Raji (cell line): ENCODE measurements at regions not wholly inside any gene's neighbourhood (a gene's known extent, or its start where the extent isn't known, plus 50 kb on each side); places are given as distances from the start of the nearest gene placed in this dataset.

Source experiments
- POLR2A ChIP-seq: IDR thresholded peaks from 2 replicates; pipeline ENCODE4 v1.6.1; 2011; ENCODE audit warnings: low read depth, low read length, control low read depth; ENCODE audit not compliant: insufficient read depth

DNA sequence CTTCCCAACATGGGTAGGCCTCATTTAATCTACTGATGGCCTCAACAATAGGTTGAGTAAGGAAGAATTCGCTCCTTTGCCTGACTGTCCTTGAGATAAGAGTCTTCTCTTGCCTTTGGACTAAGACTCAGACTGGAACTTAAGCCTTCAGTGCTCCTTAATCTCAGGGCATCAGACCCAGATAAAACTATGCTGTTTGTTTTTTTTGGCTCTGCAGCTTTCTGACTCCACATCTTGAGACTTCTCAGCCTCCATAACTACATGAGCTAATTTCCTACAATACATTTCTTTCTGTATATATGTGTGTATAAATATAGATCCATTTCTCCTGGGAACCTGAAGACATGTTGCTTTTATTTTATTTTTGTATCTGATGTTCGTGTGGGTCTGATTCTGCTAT, 1470.7 kb upstream of the PRMT6 start:
- no peak for TF ChIP-seq POLR2A

GRCh38 chr1:105591681-105592080, 1464.8 kb upstream of the PRMT6 start:
- TF ChIP-seq POLR2A: no peak

- no peak for TF ChIP-seq POLR2A
Observed at GRCh38 chr1:105608713-105609112, 1447.8 kb upstream of the PRMT6 start.

DNA sequence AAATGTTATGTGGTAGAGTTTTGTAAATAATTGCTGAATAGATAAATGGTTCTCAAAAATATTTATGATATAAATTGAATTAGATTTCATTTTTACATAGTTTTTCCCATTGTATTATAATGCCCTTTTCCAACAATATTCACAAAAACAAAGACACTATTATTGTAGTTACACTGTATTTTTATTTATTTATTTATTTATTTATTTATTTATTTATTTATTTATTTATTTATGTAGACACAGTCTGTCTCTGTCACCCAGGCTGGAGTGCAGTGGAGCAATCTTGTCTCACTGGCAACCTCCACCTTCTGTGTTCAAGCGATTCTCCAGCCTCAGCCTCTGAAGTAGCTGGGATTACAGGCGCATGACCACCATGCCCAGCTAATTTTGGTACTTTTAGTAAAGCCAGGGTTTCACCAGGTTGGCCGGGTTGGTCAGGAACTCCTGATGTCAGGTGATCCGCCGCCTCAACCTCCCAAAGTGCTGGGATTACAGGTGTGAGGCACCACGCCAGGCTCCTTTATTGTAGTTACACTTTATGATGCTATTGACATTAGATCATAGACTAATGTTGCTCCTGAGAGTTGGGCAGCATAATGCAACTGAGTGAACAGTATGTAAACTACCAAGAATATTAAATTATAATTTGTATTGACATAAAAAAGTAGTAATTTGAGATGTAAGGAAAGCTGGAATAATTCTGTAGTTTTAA, 1430.0 kb upstream of the PRMT6 start:
- TF ChIP-seq POLR2A: no peak

- no peak for TF ChIP-seq POLR2A
Observed at GRCh38 chr1:105632342-105633196, 1423.9 kb upstream of the PRMT6 start.

- TF ChIP-seq POLR2A: no peak
Observed at GRCh38 chr1:105636052-105636451, 1420.4 kb upstream of the PRMT6 start.

GRCh38 chr1:105641407-105641806, 1415.1 kb upstream of the PRMT6 start:
- TF ChIP-seq POLR2A: no peak

DNA sequence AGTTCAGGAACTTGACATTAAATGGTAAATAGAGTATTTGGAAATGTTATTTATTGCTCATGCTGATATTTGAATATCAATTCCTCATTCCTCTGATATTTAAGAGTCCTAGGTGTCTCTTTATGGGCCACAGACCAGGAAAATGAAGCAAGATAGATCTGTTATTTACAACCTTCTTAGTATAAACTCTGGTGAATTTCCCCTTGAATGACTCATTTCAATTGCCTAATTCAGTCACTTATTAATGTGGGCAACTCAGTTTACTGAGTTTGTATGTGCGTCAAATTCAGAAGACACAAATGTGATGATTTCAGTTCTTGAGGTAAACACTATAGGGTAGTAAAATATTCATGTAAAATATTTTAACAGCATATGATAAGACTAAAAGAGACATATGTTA, 1404.4 kb upstream of the PRMT6 start:
- no peak for TF ChIP-seq POLR2A

GRCh38 chr1:105655032-105655431, 1401.4 kb upstream of the PRMT6 start:
- TF ChIP-seq POLR2A: no peak

DNA sequence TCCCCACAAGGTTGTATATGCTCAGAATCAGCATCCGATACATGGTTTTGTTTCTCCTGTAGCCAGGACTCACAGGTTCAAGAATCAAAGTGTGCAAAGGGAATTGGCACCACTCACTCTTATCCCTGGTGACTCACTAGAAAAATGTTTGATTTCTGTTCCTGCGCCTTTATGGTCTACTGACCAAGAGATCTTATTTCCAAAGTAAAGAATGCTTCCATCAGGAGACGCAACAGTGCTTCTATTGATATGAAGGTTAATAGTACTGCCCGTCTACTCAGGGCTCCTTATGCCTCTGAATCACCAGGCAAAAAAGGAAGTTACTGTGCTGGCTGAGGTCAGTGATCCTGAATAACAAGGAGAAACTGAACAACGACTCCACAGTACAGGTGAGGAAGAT, 1392.0 kb upstream of the PRMT6 start:
- no peak for TF ChIP-seq POLR2A

DNA sequence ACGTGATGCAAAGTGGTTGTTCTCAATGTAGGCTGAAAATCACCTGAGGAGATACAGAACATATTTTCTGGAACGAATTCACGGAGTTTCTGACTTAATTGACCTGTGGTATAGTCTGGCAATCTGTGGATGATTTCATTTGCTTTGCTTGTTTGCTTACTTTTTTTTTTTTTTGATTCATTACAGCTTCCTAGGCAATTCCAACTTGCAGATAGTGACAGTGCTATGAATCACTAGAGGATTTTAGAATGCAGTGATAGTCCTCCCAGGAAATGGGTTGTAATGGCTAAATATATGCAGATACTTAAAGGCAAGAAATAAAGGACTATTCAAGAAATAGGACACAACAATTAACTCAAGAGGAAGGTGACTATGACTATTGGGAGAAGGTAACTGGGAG, 1378.1 kb upstream of the PRMT6 start:
- no peak for TF ChIP-seq POLR2A

DNA sequence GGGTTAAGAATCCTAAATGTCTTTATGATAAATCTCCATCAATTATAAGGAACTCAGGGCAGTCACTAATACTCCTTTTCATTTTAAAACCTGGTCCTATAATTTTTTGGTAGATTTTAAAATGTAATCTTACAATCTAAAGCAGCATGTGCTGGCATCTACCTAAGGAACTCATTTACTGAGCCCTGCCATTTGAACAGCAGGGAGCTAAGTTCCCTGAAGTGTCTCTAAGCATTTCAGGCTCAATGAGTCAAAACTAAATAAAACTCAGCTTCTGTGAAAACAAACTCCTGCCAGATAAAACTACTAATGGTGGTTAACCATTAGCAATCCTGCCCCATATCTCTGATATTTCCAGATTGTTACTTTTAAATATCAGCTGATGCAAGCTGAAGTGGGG, 1371.8 kb upstream of the PRMT6 start:
- TF ChIP-seq POLR2A: no peak

- no peak for TF ChIP-seq POLR2A
Observed at GRCh38 chr1:105686026-105686425, 1370.4 kb upstream of the PRMT6 start.

GRCh38 chr1:105686874-105687690, 1369.4 kb upstream of the PRMT6 start:
- TF ChIP-seq POLR2A: no peak

- no peak for TF ChIP-seq POLR2A
Observed at GRCh38 chr1:105700723-105701122, 1355.8 kb upstream of the PRMT6 start.

DNA sequence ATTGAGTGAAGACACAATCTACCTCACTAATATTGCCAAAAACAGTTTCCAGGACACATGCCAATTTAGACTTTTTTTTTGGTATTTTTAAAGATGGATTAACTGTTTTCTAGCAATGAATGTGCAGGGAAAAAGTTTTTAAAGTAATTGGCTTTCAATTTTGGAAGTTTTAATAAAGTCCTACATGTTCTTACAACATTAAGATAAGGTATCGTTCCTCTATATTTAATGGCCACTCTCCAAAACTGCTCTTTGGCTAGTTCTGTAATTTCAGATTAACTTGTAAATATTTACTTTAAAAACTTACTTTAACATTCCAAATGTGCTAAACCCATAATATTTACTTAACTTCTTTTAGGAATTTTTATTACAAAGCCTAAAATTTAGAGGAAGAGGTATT, 1332.2 kb upstream of the PRMT6 start:
- TF ChIP-seq POLR2A: no peak

GRCh38 chr1:105730701-105731100, 1325.8 kb upstream of the PRMT6 start:
- no peak for TF ChIP-seq POLR2A
